Fibroblast of mammary gland (primary cell): ENCODE measurements at regions not wholly inside any gene's neighbourhood (a gene's known extent, or its start where the extent isn't known, plus 50 kb on each side); places are given as distances from the start of the nearest gene placed in this dataset.

Experiments used
- DNase-seq: peaks from one replicate; pipeline ENCODE4 v3.0.0-alpha.2; 2010; ENCODE audit warnings: low read depth
- H3K4me3 ChIP-seq: 2 replicates; pipeline ENCODE4 v1.5.1; 2011; ENCODE audit warnings: low read depth, mild to moderate bottlenecking, low read length, moderate library complexity; ENCODE audit not compliant: control insufficient read depth
- TF ChIP-seq, protein P1 (sequence below): conservative IDR thresholded peaks from 2 replicates; pipeline ENCODE4 v1.5.1; 2011; ENCODE audit warnings: low read depth, low read length, inconsistent platforms; ENCODE audit not compliant: control insufficient read depth, insufficient read depth

DNA sequence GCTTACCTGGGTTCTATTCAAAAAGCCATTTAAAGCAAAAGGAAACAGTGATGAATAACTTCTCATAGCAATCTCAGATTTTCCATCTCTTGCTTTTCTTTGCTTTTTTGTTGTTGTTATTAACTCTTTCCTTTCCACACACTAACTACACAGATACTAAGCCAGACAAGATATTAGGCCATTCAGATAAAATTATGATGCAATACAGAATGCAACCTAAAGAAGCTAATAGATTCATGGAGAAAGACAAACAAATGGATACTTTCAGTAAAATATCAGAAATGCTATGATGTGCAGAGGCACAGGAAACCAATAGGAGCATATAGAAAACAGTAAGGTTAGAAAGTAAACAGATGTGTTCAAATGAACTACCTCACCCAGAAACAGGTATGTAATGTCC is 597.0 kb upstream of the ITGA1 start:
- H3K4me3 ChIP-seq = no peak overlapping the region
- DNase-seq = no peak
- TF ChIP-seq, protein P1, sequence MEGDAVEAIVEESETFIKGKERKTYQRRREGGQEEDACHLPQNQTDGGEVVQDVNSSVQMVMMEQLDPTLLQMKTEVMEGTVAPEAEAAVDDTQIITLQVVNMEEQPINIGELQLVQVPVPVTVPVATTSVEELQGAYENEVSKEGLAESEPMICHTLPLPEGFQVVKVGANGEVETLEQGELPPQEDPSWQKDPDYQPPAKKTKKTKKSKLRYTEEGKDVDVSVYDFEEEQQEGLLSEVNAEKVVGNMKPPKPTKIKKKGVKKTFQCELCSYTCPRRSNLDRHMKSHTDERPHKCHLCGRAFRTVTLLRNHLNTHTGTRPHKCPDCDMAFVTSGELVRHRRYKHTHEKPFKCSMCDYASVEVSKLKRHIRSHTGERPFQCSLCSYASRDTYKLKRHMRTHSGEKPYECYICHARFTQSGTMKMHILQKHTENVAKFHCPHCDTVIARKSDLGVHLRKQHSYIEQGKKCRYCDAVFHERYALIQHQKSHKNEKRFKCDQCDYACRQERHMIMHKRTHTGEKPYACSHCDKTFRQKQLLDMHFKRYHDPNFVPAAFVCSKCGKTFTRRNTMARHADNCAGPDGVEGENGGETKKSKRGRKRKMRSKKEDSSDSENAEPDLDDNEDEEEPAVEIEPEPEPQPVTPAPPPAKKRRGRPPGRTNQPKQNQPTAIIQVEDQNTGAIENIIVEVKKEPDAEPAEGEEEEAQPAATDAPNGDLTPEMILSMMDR = no peak

DNA sequence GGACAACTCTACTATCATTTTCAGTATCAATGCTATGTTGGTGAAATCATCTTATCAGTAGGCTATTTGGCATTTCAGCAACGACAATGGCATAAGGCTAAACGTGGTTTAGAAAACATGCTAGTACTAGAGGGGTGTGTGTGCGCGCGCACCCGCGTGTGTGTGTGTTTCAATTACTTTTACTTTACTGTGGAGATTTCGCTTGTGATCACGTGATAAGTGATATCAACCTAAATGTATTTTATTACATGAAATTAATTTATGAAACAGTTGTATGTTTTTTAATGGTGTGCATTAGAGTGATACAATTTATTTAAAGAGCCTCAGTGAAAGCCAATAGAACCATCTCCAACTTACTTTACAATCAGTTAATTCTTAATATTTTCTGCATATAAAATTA is 587.9 kb upstream of the ITGA1 start:
- no peak for DNase-seq
- TF ChIP-seq, protein P1 = no peak
- no peak overlapping the region for H3K4me3 ChIP-seq

GRCh38 chr5:52202256-52202655 is 585.5 kb upstream of the ITGA1 start:
- TF ChIP-seq, protein P1 = no peak
- no peak overlapping the region for H3K4me3 ChIP-seq

DNA sequence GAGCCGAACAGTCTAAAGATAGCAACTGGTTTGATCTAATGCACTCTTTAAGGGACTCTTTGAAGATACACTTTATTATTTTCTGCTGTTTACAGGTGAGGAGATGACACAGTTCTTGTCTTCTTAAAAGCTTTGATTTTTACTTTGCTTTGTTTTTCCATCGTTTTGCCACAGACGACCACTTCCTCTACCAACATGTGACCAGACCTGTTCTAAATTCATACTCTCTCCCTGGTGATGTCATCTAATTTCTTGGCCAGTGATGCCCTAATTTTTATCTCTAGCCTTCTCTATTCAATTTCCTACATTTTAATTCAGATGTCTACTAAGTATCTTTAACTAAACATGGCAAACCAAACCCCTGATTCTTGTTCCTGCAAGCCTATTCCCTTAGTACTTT is 583.4 kb upstream of the ITGA1 start:
- TF ChIP-seq, protein P1 = no peak
- no peak for DNase-seq
- no peak overlapping the region for H3K4me3 ChIP-seq

More at GRCh38 chr5:52202256-52202655, 585.5 kb upstream of the ITGA1 start:
- DNase-seq = no peak
